ENCODE measurements at regions not wholly inside any gene's neighbourhood (a gene's known extent, or its start where the extent isn't known, plus 50 kb on each side); places are given as distances from the start of the nearest gene placed in this dataset.

- Histone ChIP-seq H3K27ac (ENCODE audit: control insufficient read depth, insufficient read depth) (no peak overlapping the region), H3K4me2 (ENCODE audit: control insufficient read depth, insufficient read depth) (no peak overlapping the region), H3K9ac (ENCODE audit: control insufficient read depth, insufficient read depth, low read length) (no peak overlapping the region), H3K27me3 (replicated peaks in 1 of 2; ENCODE audit: control insufficient read depth in 2 of 2, insufficient read depth in 2 of 2, low read length in 1 of 2) (no peaks in the 10 kb centered on the region), H3K36me3 (ENCODE audit: control insufficient read depth in 2 of 2, insufficient read depth in 2 of 2, low read length in 1 of 2) (no peaks in the 10 kb centered on the region), H3K4me3 (no peak overlapping the region), H3K79me2 (ENCODE audit: control insufficient read depth, insufficient read depth, low read length) (no peaks in the 10 kb centered on the region), H4K20me1 (ENCODE audit: control insufficient read depth, insufficient read depth) (no peaks in the 10 kb centered on the region), H3K9me3 (replicated peaks; ENCODE audit: control insufficient read depth, insufficient read depth, low read length) (no peaks in the 10 kb centered on the region; the same call in 2 of the 3 replicates), H3K4me1 (ENCODE audit: control insufficient read depth, insufficient read depth, low read length) (no peaks in the 10 kb centered on the region), H2AFZ (ENCODE audit: control insufficient read depth, low read depth, low read length) (no peak overlapping the region)
- ChIA-PET POLR2A (no interaction called here), RAD21 (ENCODE audit: unreplicated experiment) (no interaction called here), SMC1A (ENCODE audit: uncharacterized antibody, unreplicated experiment) (interaction anchor here (1.1 kb wide), 1 partner anchor 20 kb away, joined by 3 read pairs; no protein-coding TSS in a partner anchor), CTCF (interaction anchor here (0.6 kb wide), 1 partner anchor 231 kb away, joined by 3 read pairs; no protein-coding TSS in a partner anchor)
- WGBS (ENCODE audit: insufficient coverage, insufficient replicate concordance, low lambda C conversion rate, missing lambda C conversion rate), result 0% methylated on average over 1 of the region's 1 CpG
- DNase-seq (ENCODE audit: low read depth, low spot score) (no peak), ATAC-seq (no peak), FAIRE-seq (no peak)
- intact Hi-C loops (cut with micrococcal nuclease; ENCODE audit: unreplicated experiment), result no loop called here
- in situ Hi-C loops (cut with MboI), result no loop called here
- TF ChIP-seq PML (IDR thresholded peaks at IDR 0.05; ENCODE audit: low read length), result no peak
- no peak for TF ChIP-seq USF2 (IDR thresholded peaks at IDR 0.05; ENCODE audit: borderline replicate concordance, low read depth, low read length)
- TF ChIP-seq E2F8 (IDR thresholded peaks at IDR 0.05; ENCODE audit: low read depth, partially characterized antibody), result no peak
- TF ChIP-seq RAD21 (IDR thresholded peaks at IDR 0.05; ENCODE audit: insufficient read depth, low read depth, low read length), result no peak
- no TSS peak for BruUV-seq (replicated peaks)
Observed at GRCh38 chr20:11852811-11853210, 64.9 kb upstream of the BTBD3 start.

All from GM12878 (cell line).